Osteocyte (in vitro differentiated cells): ENCODE measurements at regions not wholly inside any gene's neighbourhood (a gene's known extent, or its start where the extent isn't known, plus 50 kb on each side); places are given as distances from the start of the nearest gene placed in this dataset.

Source experiments
- DNase-seq: peaks from one replicate; pipeline ENCODE4 v3.0.0; 2021; ENCODE audit warnings: mixed read lengths; ENCODE audit not compliant: unreplicated experiment; ENCODE audit errors: extremely low spot score
- H3K27ac Mint-ChIP-seq: one replicate; pipeline ENCODE4 v1.8.0; 2021; ENCODE audit warnings: mild to moderate bottlenecking, mixed read lengths; ENCODE audit not compliant: unreplicated experiment
- H3K27me3 Mint-ChIP-seq: one replicate; pipeline ENCODE4 v1.8.0; 2021; ENCODE audit warnings: mixed read lengths; ENCODE audit not compliant: unreplicated experiment
- H3K36me3 Mint-ChIP-seq: one replicate; pipeline ENCODE4 v1.8.0; 2021; ENCODE audit warnings: mixed read lengths; ENCODE audit not compliant: unreplicated experiment
- H3K4me1 Mint-ChIP-seq: one replicate; pipeline ENCODE4 v1.8.0; 2021; ENCODE audit warnings: mixed read lengths; ENCODE audit not compliant: unreplicated experiment
- H3K4me3 Mint-ChIP-seq: one replicate; pipeline ENCODE4 v1.8.0; 2021; ENCODE audit warnings: mild to moderate bottlenecking, moderate library complexity, mixed read lengths; ENCODE audit not compliant: unreplicated experiment
- H3K9me3 Mint-ChIP-seq: one replicate; pipeline ENCODE4 v1.8.0; 2021; ENCODE audit warnings: mixed read lengths; ENCODE audit not compliant: unreplicated experiment
- TF ChIP-seq, protein P1 (sequence below): fragments of 200-600 bp; sonication (generic); IDR thresholded peaks from 2 replicates; pipeline ENCODE4 v1.5.0; 2021; ENCODE audit warnings: antibody characterized with exemption, mild to moderate bottlenecking, moderate library complexity

DNA sequence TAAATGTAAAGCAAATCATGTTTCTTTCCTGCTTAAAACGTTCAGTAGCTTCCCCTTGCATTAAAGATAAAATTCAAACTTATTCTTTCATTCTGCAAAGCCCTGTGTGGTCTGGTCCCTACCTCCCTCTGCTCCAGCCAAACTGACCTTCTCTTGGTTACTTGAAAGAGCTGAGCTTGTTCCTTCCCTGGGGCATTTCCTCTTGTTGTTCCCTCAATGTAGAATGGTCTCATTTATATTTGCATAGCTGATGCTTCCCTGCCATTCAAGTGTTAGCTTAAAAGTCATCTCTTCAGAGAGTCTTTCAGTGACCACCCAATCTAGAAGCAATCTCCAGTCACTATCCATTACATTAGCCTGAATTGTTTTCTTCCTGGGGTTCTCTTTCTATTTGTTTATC is 1618.5 kb upstream of the TENM4 start:
- Mint-ChIP-seq H3K9me3 (no peaks in the 10 kb centered on the region), H3K4me3 (no peak overlapping the region), H3K4me1 (no peaks in the 10 kb centered on the region), H3K27ac (no peak overlapping the region), H3K27me3 (no peaks in the 10 kb centered on the region), H3K36me3 (no peaks in the 10 kb centered on the region)
- no peak for DNase-seq
- TF ChIP-seq, protein P1, sequence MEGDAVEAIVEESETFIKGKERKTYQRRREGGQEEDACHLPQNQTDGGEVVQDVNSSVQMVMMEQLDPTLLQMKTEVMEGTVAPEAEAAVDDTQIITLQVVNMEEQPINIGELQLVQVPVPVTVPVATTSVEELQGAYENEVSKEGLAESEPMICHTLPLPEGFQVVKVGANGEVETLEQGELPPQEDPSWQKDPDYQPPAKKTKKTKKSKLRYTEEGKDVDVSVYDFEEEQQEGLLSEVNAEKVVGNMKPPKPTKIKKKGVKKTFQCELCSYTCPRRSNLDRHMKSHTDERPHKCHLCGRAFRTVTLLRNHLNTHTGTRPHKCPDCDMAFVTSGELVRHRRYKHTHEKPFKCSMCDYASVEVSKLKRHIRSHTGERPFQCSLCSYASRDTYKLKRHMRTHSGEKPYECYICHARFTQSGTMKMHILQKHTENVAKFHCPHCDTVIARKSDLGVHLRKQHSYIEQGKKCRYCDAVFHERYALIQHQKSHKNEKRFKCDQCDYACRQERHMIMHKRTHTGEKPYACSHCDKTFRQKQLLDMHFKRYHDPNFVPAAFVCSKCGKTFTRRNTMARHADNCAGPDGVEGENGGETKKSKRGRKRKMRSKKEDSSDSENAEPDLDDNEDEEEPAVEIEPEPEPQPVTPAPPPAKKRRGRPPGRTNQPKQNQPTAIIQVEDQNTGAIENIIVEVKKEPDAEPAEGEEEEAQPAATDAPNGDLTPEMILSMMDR: no peak

GRCh38 chr11:81052344-81053158 is 1611.7 kb upstream of the TENM4 start:
- H3K4me1 Mint-ChIP-seq: no peaks in the 10 kb centered on the region
- no peak overlapping the region for H3K27ac Mint-ChIP-seq

GRCh38 chr11:81039916-81040524 is 1599.2 kb upstream of the TENM4 start:
- Mint-ChIP-seq H3K27ac (no peak overlapping the region), H3K4me1 (no peaks in the 10 kb centered on the region), H3K9me3 (peaks cover 36% of the 10 kb centered on the region), H3K4me3 (no peak overlapping the region), H3K36me3 (no peaks in the 10 kb centered on the region), H3K27me3 (no peaks in the 10 kb centered on the region)
- DNase-seq: no peak
- TF ChIP-seq, protein P1: no peak

More at GRCh38 chr11:81052344-81053158, 1611.7 kb upstream of the TENM4 start:
- no peak for DNase-seq
- Mint-ChIP-seq H3K36me3 (no peaks in the 10 kb centered on the region), H3K27me3 (no peaks in the 10 kb centered on the region), H3K4me3 (no peak overlapping the region), H3K9me3 (no peaks in the 10 kb centered on the region)
- TF ChIP-seq, protein P1: no peak

- no peak overlapping the region for H3K4me3 Mint-ChIP-seq
- peaks cover 42% of the 10 kb centered on the region for H3K9me3 Mint-ChIP-seq
- no peaks in the 10 kb centered on the region for H3K27me3 Mint-ChIP-seq
- no peaks in the 10 kb centered on the region for H3K36me3 Mint-ChIP-seq
- DNase-seq: no peak
- TF ChIP-seq, protein P1: no peak
- H3K27ac Mint-ChIP-seq: no peak overlapping the region
- H3K4me1 Mint-ChIP-seq: no peaks in the 10 kb centered on the region
Measured at GRCh38 chr11:81036168-81036870, 1595.5 kb upstream of the TENM4 start.
